HepG2 (cell line): ENCODE measurements at regions not wholly inside any gene's neighbourhood (a gene's known extent, or its start where the extent isn't known, plus 50 kb on each side); places are given as distances from the start of the nearest gene placed in this dataset.

Source experiments
- ATAC-seq: fragments of 200-7000 bp; cut with Tn5 transposase; 3 replicates; pipeline ENCODE4 v1.9.1; 2020; ENCODE audit warnings: mild to moderate bottlenecking, moderate library complexity
- BruUV-seq: library from RNA; stranded (reverse); fragments of 400-500 nt; replicated peaks from 2 replicates; lab custom pipeline; 2021; lab: Mats Ljungman, UMichigan
- CTCF ChIA-PET: fragments of 300-600 bp; formaldehyde crosslinking; extraction: SDS; loops from one replicate; lab custom pipeline; 2021; ENCODE audit warnings: low total read pairs, inconsistent platforms, low intra/inter-chr PET ratio; lab: Yijun Ruan, JAX
- POLR2A ChIA-PET: fragments of 350-600 bp; sonication (Branson Sonifier 250); formaldehyde crosslinking; loops from one replicate; lab custom pipeline; 2020; ENCODE audit warnings: antibody characterized with exemption, inconsistent platforms; lab: Yijun Ruan, JAX
- DNase-seq: peaks from one replicate; pipeline ENCODE4 v3.0.0-alpha.2; 2015; ENCODE audit warnings: low spot score
- FAIRE-seq: peaks from 3 replicates; lab custom pipeline; 2011; peaks lifted over from hg19 to GRCh38; lab: Jason Lieb, UNC
- H2AFZ ChIP-seq: one replicate; pipeline ENCODE4 v1.6.1; 2011; ENCODE audit warnings: low read length, inconsistent platforms
- H3K27ac ChIP-seq: fragments of 300-600 bp; 3 replicates; pipeline ENCODE4 v1.8.0; 2011; ENCODE audit warnings: mixed run types, mild to moderate bottlenecking, mixed read lengths, low read length, inconsistent platforms; ENCODE audit not compliant: insufficient read depth; ENCODE audit errors: extremely low read length
- H3K27me3 ChIP-seq, 2 experiments: fragments of 200-600 bp in 1 of 2; 2 replicates in 1 of 2; 3 replicates in 1 of 2; pipeline versions ENCODE4 v1.6.0 to v1.8.0; 2011; ENCODE audit warnings: low read length in 2 of 2, mild to moderate bottlenecking in 2 of 2, moderate library complexity in 2 of 2, inconsistent platforms in 1 of 2; ENCODE audit not compliant: insufficient read depth in 2 of 2, control insufficient read depth in 1 of 2
- H3K36me3 ChIP-seq, 2 experiments: fragments of 200-600 bp in 1 of 2; replicated peaks in 1 of 2; 2 replicates in 1 of 2; 3 replicates in 1 of 2; pipeline versions ENCODE4 v1.5.1 to v1.8.0; 2011; ENCODE audit warnings: low read length in 2 of 2, inconsistent platforms in 1 of 2; ENCODE audit not compliant: insufficient read depth in 2 of 2, control insufficient read depth in 1 of 2
- H3K4me1 ChIP-seq: 2 replicates; pipeline ENCODE4 v1.5.1; 2012; ENCODE audit warnings: low read length, inconsistent platforms; ENCODE audit not compliant: insufficient read depth
- H3K4me2 ChIP-seq: 2 replicates; pipeline ENCODE4 v1.6.0; 2011; ENCODE audit warnings: low read depth, low read length, inconsistent platforms
- H3K4me3 ChIP-seq, 3 experiments: fragments of 200-600 bp in 1 of 3; sonication (generic), shearing (Covaris generic) in 1 of 3; replicated peaks in 1 of 3; 2 replicates each; pipeline ENCODE4 v1.5.1; 2011 to 2016; ENCODE audit warnings: low read length in 3 of 3, inconsistent platforms in 2 of 3, low read depth in 2 of 3, mild to moderate bottlenecking in 2 of 3, control low read depth in 1 of 3, mixed read lengths in 1 of 3; ENCODE audit not compliant: insufficient read depth in 1 of 3
- H3K79me2 ChIP-seq: one replicate; pipeline ENCODE4 v1.6.1; 2011; ENCODE audit warnings: low read length, inconsistent platforms; ENCODE audit not compliant: insufficient read depth
- H3K9ac ChIP-seq: 2 replicates; pipeline ENCODE4 v1.6.0; 2011; ENCODE audit warnings: mild to moderate bottlenecking, low read depth, low read length, inconsistent platforms; ENCODE audit not compliant: insufficient read depth
- H3K9me3 ChIP-seq: 2 replicates; pipeline ENCODE4 v1.5.1; 2012; ENCODE audit warnings: mild to moderate bottlenecking, low read length
- H4K20me1 ChIP-seq: 2 replicates; pipeline ENCODE4 v1.6.0; 2011; ENCODE audit warnings: inconsistent platforms, mild to moderate bottlenecking, low read length, moderate library complexity; ENCODE audit not compliant: insufficient read depth
- ATF7 ChIP-seq, 2 experiments: fragments of 450-650 bp in 1 of 2; sonication (generic) in 1 of 2; formaldehyde crosslinking in 1 of 2; IDR thresholded peaks; 2 replicates each; pipeline versions ENCODE4 v1.4.0 to v1.6.1; 2016 to 2020; ENCODE audit warnings: antibody characterized with exemption in 1 of 2, mild to moderate bottlenecking in 1 of 2, missing genetic modification reagents in 1 of 2
- CEBPB ChIP-seq: IDR thresholded peaks from 2 replicates; pipeline ENCODE4 v1.6.1; 2011; ENCODE audit warnings: low read depth, low read length, improper control_type of control experiment, borderline replicate concordance
- HNF1A ChIP-seq, 2 experiments: sonication (generic) in 1 of 2; formaldehyde crosslinking in 1 of 2; IDR thresholded peaks; 2 replicates each; pipeline versions ENCODE4 v1.4.0 to v1.6.1; 2016 to 2020; ENCODE audit warnings: borderline replicate concordance in 1 of 2, low read depth in 1 of 2, mild to moderate bottlenecking in 1 of 2, missing genetic modification reagents in 1 of 2
- KLF12 ChIP-seq: sonication (generic); formaldehyde crosslinking; IDR thresholded peaks from 2 replicates; pipeline ENCODE4 v1.4.0; 2020; ENCODE audit warnings: missing genetic modification reagents, borderline replicate concordance
- MATR3 ChIP-seq: sonication (generic); formaldehyde crosslinking; IDR thresholded peaks from 2 replicates; pipeline ENCODE4 v1.4.0; 2020; ENCODE audit warnings: missing genetic modification reagents
- MXD3 ChIP-seq: IDR thresholded peaks from 2 replicates; pipeline ENCODE4 v1.6.1; 2016; ENCODE audit warnings: mild to moderate bottlenecking, missing biosample characterization, missing genetic modification reagents
- PAXIP1 ChIP-seq: sonication (generic); formaldehyde crosslinking; conservative IDR thresholded peaks from 2 replicates; pipeline ENCODE4 v1.4.0; 2020; ENCODE audit warnings: mild to moderate bottlenecking, missing genetic modification reagents, moderate library complexity
- RAD21 ChIP-seq: fragments of 450-650 bp; formaldehyde crosslinking; IDR thresholded peaks from 2 replicates; pipeline ENCODE4 v1.5.0; 2020; ENCODE audit warnings: mild to moderate bottlenecking
- SNAPC5 ChIP-seq: sonication (generic); formaldehyde crosslinking; IDR thresholded peaks from 2 replicates; pipeline ENCODE4 v1.8.1; 2023; ENCODE audit warnings: mild to moderate bottlenecking, missing genetic modification reagents, borderline replicate concordance
- STAT5B ChIP-seq: sonication (generic); formaldehyde crosslinking; IDR thresholded peaks from 2 replicates; pipeline ENCODE4 v1.4.0; 2020; ENCODE audit warnings: missing genetic modification reagents
- YEATS2 ChIP-seq: sonication (generic); formaldehyde crosslinking; IDR thresholded peaks from 2 replicates; pipeline ENCODE4 v1.4.0; 2020; ENCODE audit warnings: missing genetic modification reagents, borderline replicate concordance
- ZBTB7B ChIP-seq: sonication (generic); formaldehyde crosslinking; IDR thresholded peaks from 2 replicates; pipeline ENCODE4 v1.4.0; 2020; ENCODE audit warnings: missing genetic modification reagents
- ZNF580 ChIP-seq: IDR thresholded peaks from 2 replicates; pipeline ENCODE4 v1.6.1; 2016; ENCODE audit warnings: low read depth, borderline replicate concordance
- ZNF777 ChIP-seq: sonication (generic); formaldehyde crosslinking; IDR thresholded peaks from 2 replicates; pipeline ENCODE4 v1.4.0; 2020; ENCODE audit warnings: missing genetic modification reagents
- ZSCAN9 ChIP-seq: IDR thresholded peaks from 2 replicates; pipeline ENCODE4 v1.6.1; 2016; ENCODE audit warnings: borderline replicate concordance
- WGBS: methylation state at CpG from one replicate; pipeline ENCODE4 v1.1.6; 2017; ENCODE audit warnings: low lambda C conversion rate; 5-methylcytosine and 5-hydroxymethylcytosine counted together
- in situ Hi-C: cut with HindIII; loops from 2 replicates; pipeline ENCODE4 v1.10.0; 2017; ENCODE audit warnings: low pct_unique_long_range_greater_than_20kb; ENCODE audit not compliant: extremely low pct_ligation_motif_present
- intact Hi-C: fragments of 100-400 bp; cut with micrococcal nuclease; formaldehyde crosslinking; loops from one replicate; pipeline ENCODE4 v1.10.0; 2022; ENCODE audit not compliant: unreplicated experiment

- CTCF ChIA-PET = no interaction called here
- no TSS peak for BruUV-seq
- Histone ChIP-seq H3K9me3 (no peaks in the 10 kb centered on the region), H3K79me2 (no peaks in the 10 kb centered on the region), H3K4me1 (peaks cover 20% of the 10 kb centered on the region), H3K9ac (no peak overlapping the region), H4K20me1 (no peaks in the 10 kb centered on the region), H3K36me3 (no peaks in the 10 kb centered on the region), H3K4me3 (no peak overlapping the region), H2AFZ (no peak overlapping the region), H3K4me2 (no peak overlapping the region), H3K27ac (no peak overlapping the region), H3K27me3 (peaks cover 0 to 30% of the 10 kb centered on the region in 2 experiments; a peak in 3 of 5 replicates)
- ATAC-seq (no peak), DNase-seq (no peak), FAIRE-seq (no peak)
- POLR2A ChIA-PET = no interaction called here
- WGBS = 79% methylated on average over 2 of the region's 2 CpGs
- TF ChIP-seq ATF7 (IDR thresholded peaks at IDR 0.05) (0 out of 2 replicates have a peak, but pooled peaks have one; percentile 16), ATF7 (CRISPR knock-in tag; IDR thresholded peaks at IDR 0.05) (no peak), MXD3 (CRISPR knock-in tag) (no peak), ZNF580 (CRISPR knock-in tag) (no peak), ZSCAN9 (CRISPR knock-in tag) (no peak), MATR3 (CRISPR knock-in tag) (no peak), KLF12 (CRISPR knock-in tag) (no peak), RAD21 (no peak), ZNF777 (CRISPR knock-in tag) (no peak), ZBTB7B (CRISPR knock-in tag) (no peak), HNF1A (IDR thresholded peaks at IDR 0.05; ENCODE audit: low read depth) (no peak), HNF1A (CRISPR knock-in tag; IDR thresholded peaks at IDR 0.05; ENCODE audit: borderline replicate concordance) (no peak), STAT5B (no peak), SNAPC5 (CRISPR knock-in tag) (no peak), PAXIP1 (no peak), CEBPB (peak; percentile 53), YEATS2 (CRISPR knock-in tag) (no peak)
- intact Hi-C loops = no loop called here
- in situ Hi-C loops = no loop called here
These were observed 49.8 kb upstream of the SSR3 start for GRCh38 chr3:156604642-156605144.
